ENCODE measurements at regions not wholly inside any gene's neighbourhood (a gene's known extent, or its start where the extent isn't known, plus 50 kb on each side); places are given as distances from the start of the nearest gene placed in this dataset.

- DNase-seq (ENCODE audit: low spot score) (no peak), ATAC-seq (no peak)
- no peaks in the 10 kb centered on the region for H3K36me3 ChIP-seq (ENCODE audit: insufficient read depth)
- no peaks in the 10 kb centered on the region for H3K27me3 ChIP-seq (ENCODE audit: insufficient read depth)
- Mint-ChIP-seq H3K9me3 (no peaks in the 10 kb centered on the region; the same call in 2 of the 3 replicates), H3K36me3 (ENCODE audit: low read depth) (no peaks in the 10 kb centered on the region), H3K4me1 (no peaks in the 10 kb centered on the region), H3K27ac (no peak overlapping the region), H3K27me3 (ENCODE audit: insufficient read depth, low read depth, poor library complexity) (no peaks in the 10 kb centered on the region), H3K4me3 (no peak overlapping the region)
- H3K4me3 ChIP-seq: no peak overlapping the region
- no peaks in the 10 kb centered on the region for H3K79me2 ChIP-seq (replicated peaks; ENCODE audit: insufficient read depth)
- H3F3A ChIP-seq (replicated peaks; ENCODE audit: low read depth): no peaks in the 10 kb centered on the region
- no peak overlapping the region for H2AFZ ChIP-seq
- no peaks in the 10 kb centered on the region for H4K20me1 ChIP-seq (replicated peaks; ENCODE audit: insufficient read depth)
- no peaks in the 10 kb centered on the region for H3K4me1 ChIP-seq (ENCODE audit: insufficient read depth)
- no peak overlapping the region for H3K4me2 ChIP-seq
- H3K27ac ChIP-seq (ENCODE audit: low read depth): no peak overlapping the region
- H3K9me2 ChIP-seq (ENCODE audit: insufficient read depth): no peaks in the 10 kb centered on the region
- TF ChIP-seq ZNF331 (CRISPR knock-in tag; IDR thresholded peaks at IDR 0.05; ENCODE audit: low read depth) (no peak), POLR2AphosphoS5 (IDR thresholded peaks at IDR 0.05; ENCODE audit: low read depth) (no peak), STAT1 (IDR thresholded peaks at IDR 0.05; ENCODE audit: unreplicated experiment) (no peak), ETS1 (IDR thresholded peaks at IDR 0.05) (no peak), NANOG (IDR thresholded peaks at IDR 0.05; ENCODE audit: borderline replicate concordance) (no peak), CTCF (conservative IDR thresholded peaks at IDR 0.05; ENCODE audit: low read depth in 2 of 2) (no peak), EZH2 (IDR thresholded peaks at IDR 0.05; ENCODE audit: low read depth, unreplicated experiment) (no peak), ZNF114 (CRISPR knock-in tag; IDR thresholded peaks at IDR 0.05) (no peak), JUNB (IDR thresholded peaks at IDR 0.05; ENCODE audit: unreplicated experiment) (no peak), CREB1 (CRISPR knock-in tag; IDR thresholded peaks at IDR 0.05; ENCODE audit: low read depth) (no peak), EZH2phosphoT487 (IDR thresholded peaks at IDR 0.05; ENCODE audit: unreplicated experiment) (no peak)
- TF ChIP-seq, protein P1, sequence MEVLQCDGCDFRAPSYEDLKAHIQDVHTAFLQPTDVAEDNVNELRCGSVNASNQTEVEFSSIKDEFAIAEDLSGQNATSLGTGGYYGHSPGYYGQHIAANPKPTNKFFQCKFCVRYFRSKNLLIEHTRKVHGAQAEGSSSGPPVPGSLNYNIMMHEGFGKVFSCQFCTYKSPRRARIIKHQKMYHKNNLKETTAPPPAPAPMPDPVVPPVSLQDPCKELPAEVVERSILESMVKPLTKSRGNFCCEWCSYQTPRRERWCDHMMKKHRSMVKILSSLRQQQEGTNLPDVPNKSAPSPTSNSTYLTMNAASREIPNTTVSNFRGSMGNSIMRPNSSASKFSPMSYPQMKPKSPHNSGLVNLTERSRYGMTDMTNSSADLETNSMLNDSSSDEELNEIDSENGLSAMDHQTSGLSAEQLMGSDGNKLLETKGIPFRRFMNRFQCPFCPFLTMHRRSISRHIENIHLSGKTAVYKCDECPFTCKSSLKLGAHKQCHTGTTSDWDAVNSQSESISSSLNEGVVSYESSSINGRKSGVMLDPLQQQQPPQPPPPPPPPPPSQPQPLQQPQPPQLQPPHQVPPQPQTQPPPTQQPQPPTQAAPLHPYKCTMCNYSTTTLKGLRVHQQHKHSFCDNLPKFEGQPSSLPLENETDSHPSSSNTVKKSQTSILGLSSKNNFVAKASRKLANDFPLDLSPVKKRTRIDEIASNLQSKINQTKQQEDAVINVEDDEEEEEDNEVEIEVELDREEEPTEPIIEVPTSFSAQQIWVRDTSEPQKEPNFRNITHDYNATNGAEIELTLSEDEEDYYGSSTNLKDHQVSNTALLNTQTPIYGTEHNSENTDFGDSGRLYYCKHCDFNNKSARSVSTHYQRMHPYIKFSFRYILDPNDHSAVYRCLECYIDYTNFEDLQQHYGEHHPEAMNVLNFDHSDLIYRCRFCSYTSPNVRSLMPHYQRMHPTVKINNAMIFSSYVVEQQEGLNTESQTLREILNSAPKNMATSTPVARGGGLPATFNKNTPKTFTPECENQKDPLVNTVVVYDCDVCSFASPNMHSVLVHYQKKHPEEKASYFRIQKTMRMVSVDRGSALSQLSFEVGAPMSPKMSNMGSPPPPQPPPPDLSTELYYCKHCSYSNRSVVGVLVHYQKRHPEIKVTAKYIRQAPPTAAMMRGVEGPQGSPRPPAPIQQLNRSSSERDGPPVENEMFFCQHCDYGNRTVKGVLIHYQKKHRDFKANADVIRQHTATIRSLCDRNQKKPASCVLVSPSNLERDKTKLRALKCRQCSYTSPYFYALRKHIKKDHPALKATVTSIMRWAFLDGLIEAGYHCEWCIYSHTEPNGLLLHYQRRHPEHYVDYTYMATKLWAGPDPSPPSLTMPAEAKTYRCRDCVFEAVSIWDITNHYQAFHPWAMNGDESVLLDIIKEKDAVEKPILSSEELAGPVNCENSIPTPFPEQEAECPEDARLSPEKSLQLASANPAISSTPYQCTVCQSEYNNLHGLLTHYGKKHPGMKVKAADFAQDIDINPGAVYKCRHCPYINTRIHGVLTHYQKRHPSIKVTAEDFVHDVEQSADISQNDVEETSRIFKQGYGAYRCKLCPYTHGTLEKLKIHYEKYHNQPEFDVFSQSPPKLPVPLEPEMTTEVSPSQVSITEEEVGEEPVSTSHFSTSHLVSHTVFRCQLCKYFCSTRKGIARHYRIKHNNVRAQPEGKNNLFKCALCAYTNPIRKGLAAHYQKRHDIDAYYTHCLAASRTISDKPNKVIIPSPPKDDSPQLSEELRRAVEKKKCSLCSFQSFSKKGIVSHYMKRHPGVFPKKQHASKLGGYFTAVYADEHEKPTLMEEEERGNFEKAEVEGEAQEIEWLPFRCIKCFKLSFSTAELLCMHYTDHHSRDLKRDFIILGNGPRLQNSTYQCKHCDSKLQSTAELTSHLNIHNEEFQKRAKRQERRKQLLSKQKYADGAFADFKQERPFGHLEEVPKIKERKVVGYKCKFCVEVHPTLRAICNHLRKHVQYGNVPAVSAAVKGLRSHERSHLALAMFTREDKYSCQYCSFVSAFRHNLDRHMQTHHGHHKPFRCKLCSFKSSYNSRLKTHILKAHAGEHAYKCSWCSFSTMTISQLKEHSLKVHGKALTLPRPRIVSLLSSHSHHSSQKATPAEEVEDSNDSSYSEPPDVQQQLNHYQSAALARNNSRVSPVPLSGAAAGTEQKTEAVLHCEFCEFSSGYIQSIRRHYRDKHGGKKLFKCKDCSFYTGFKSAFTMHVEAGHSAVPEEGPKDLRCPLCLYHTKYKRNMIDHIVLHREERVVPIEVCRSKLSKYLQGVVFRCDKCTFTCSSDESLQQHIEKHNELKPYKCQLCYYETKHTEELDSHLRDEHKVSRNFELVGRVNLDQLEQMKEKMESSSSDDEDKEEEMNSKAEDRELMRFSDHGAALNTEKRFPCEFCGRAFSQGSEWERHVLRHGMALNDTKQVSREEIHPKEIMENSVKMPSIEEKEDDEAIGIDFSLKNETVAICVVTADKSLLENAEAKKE (CRISPR knock-in tag; IDR thresholded peaks at IDR 0.05): no peak
- TF ChIP-seq, protein P2, sequence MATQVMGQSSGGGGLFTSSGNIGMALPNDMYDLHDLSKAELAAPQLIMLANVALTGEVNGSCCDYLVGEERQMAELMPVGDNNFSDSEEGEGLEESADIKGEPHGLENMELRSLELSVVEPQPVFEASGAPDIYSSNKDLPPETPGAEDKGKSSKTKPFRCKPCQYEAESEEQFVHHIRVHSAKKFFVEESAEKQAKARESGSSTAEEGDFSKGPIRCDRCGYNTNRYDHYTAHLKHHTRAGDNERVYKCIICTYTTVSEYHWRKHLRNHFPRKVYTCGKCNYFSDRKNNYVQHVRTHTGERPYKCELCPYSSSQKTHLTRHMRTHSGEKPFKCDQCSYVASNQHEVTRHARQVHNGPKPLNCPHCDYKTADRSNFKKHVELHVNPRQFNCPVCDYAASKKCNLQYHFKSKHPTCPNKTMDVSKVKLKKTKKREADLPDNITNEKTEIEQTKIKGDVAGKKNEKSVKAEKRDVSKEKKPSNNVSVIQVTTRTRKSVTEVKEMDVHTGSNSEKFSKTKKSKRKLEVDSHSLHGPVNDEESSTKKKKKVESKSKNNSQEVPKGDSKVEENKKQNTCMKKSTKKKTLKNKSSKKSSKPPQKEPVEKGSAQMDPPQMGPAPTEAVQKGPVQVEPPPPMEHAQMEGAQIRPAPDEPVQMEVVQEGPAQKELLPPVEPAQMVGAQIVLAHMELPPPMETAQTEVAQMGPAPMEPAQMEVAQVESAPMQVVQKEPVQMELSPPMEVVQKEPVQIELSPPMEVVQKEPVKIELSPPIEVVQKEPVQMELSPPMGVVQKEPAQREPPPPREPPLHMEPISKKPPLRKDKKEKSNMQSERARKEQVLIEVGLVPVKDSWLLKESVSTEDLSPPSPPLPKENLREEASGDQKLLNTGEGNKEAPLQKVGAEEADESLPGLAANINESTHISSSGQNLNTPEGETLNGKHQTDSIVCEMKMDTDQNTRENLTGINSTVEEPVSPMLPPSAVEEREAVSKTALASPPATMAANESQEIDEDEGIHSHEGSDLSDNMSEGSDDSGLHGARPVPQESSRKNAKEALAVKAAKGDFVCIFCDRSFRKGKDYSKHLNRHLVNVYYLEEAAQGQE (IDR thresholded peaks at IDR 0.05; ENCODE audit: unreplicated experiment): no peak
These were observed 91.3 kb upstream of the RTL1 start for GRCh38 chr14:100994756-100995330.
